ENCODE measurements at regions not wholly inside any gene's neighbourhood (a gene's known extent, or its start where the extent isn't known, plus 50 kb on each side); places are given as distances from the start of the nearest gene placed in this dataset.

- H3K27me3 ChIP-seq, result no peaks in the 10 kb centered on the region
- no peaks in the 10 kb centered on the region for H4K20me1 ChIP-seq
- no peak overlapping the region for H3K27ac ChIP-seq
- H3K9ac ChIP-seq, result no peak overlapping the region
- no peaks in the 10 kb centered on the region for H3K9me3 ChIP-seq (replicated peaks in 1 of 11)
- H3K4me3 ChIP-seq, result no peak overlapping the region
- H3K4me2 ChIP-seq, result no peak overlapping the region
- H3K36me3 ChIP-seq, result no peaks in the 10 kb centered on the region
- H3K4me1 ChIP-seq, result peaks cover 0 to 11% (median 0%) of the 10 kb centered on the region in 10 experiments; a peak in 1 of 20 replicates
- no peak for TF ChIP-seq Cebpa-rat (IDR thresholded peaks at IDR 0.05)
Observed at GRCh38 chr12:90611048-90611447, 343.9 kb downstream of the CCER1 start.

GRCh38 chr12:90593596-90594295, 361.2 kb downstream of the CCER1 start:
- H3K9ac ChIP-seq, result no peak overlapping the region
- H3K4me3 ChIP-seq, result no peak overlapping the region
- H4K20me1 ChIP-seq, result no peaks in the 10 kb centered on the region
- no peaks in the 10 kb centered on the region for H3K27me3 ChIP-seq
- H3K9me3 ChIP-seq (replicated peaks in 1 of 11), result no peaks in the 10 kb centered on the region
- no peak overlapping the region for H3K27ac ChIP-seq
- H3K4me2 ChIP-seq, result no peak overlapping the region
- no peak for TF ChIP-seq Cebpa-rat (IDR thresholded peaks at IDR 0.05)
- no peaks in the 10 kb centered on the region for H3K4me1 ChIP-seq
- H3K36me3 ChIP-seq, result no peaks in the 10 kb centered on the region

- Histone ChIP-seq H3K9ac (no peak overlapping the region), H3K27ac (no peak overlapping the region), H3K4me2 (no peak overlapping the region), H4K20me1 (no peaks in the 10 kb centered on the region), H3K4me1 (no peaks in the 10 kb centered on the region), H3K9me3 (replicated peaks in 1 of 11) (no peaks in the 10 kb centered on the region), H3K36me3 (no peaks in the 10 kb centered on the region), H3K4me3 (no peak overlapping the region), H3K27me3 (no peaks in the 10 kb centered on the region)
- no peak for TF ChIP-seq Cebpa-rat (IDR thresholded peaks at IDR 0.05)
Observed at GRCh38 chr12:90589956-90590355, 365.0 kb downstream of the CCER1 start.

GRCh38 chr12:90585640-90586304, 369.2 kb downstream of the CCER1 start:
- no peaks in the 10 kb centered on the region for H3K4me1 ChIP-seq
- H3K27ac ChIP-seq, result no peak overlapping the region
- no peak overlapping the region for H3K4me2 ChIP-seq
- no peaks in the 10 kb centered on the region for H3K9me3 ChIP-seq (replicated peaks in 1 of 11)
- H4K20me1 ChIP-seq, result no peaks in the 10 kb centered on the region
- H3K27me3 ChIP-seq, result no peaks in the 10 kb centered on the region
- no peak overlapping the region for H3K4me3 ChIP-seq
- H3K36me3 ChIP-seq, result no peaks in the 10 kb centered on the region
- TF ChIP-seq Cebpa-rat (IDR thresholded peaks at IDR 0.05), result no peak
- H3K9ac ChIP-seq, result no peak overlapping the region

GRCh38 chr12:90576707-90577106, 378.3 kb downstream of the CCER1 start:
- H3K9ac ChIP-seq, result no peak overlapping the region
- no peak overlapping the region for H3K4me3 ChIP-seq
- H3K4me2 ChIP-seq, result no peak overlapping the region
- no peaks in the 10 kb centered on the region for H3K27me3 ChIP-seq
- H3K36me3 ChIP-seq, result no peaks in the 10 kb centered on the region
- no peaks in the 10 kb centered on the region for H3K4me1 ChIP-seq
- H3K27ac ChIP-seq, result no peak overlapping the region
- TF ChIP-seq Cebpa-rat (IDR thresholded peaks at IDR 0.05), result no peak
- H4K20me1 ChIP-seq, result no peaks in the 10 kb centered on the region
- peaks cover 0 to 8% (median 0%) of the 10 kb centered on the region in 11 experiments; a peak in 6 of 22 replicates for H3K9me3 ChIP-seq (replicated peaks in 1 of 11)

GRCh38 chr12:90575995-90576394, 379.0 kb downstream of the CCER1 start:
- Histone ChIP-seq H3K4me2 (no peak overlapping the region), H4K20me1 (no peaks in the 10 kb centered on the region), H3K27me3 (no peaks in the 10 kb centered on the region), H3K9ac (no peak overlapping the region), H3K9me3 (replicated peaks in 1 of 11) (peaks cover 0 to 8% (median 0%) of the 10 kb centered on the region in 11 experiments; a peak in 6 of 22 replicates), H3K36me3 (no peaks in the 10 kb centered on the region), H3K4me3 (no peak overlapping the region), H3K27ac (no peak overlapping the region), H3K4me1 (no peaks in the 10 kb centered on the region)
- TF ChIP-seq Cebpa-rat (IDR thresholded peaks at IDR 0.05), result no peak

GRCh38 chr12:90574676-90575075, 380.3 kb downstream of the CCER1 start:
- Histone ChIP-seq H3K27ac (no peak overlapping the region), H3K9me3 (replicated peaks in 1 of 11) (peaks cover 0 to 8% (median 0%) of the 10 kb centered on the region in 11 experiments; a peak in 6 of 22 replicates), H3K4me1 (no peaks in the 10 kb centered on the region), H4K20me1 (no peaks in the 10 kb centered on the region), H3K9ac (no peak overlapping the region), H3K27me3 (no peaks in the 10 kb centered on the region), H3K36me3 (no peaks in the 10 kb centered on the region), H3K4me3 (no peak overlapping the region), H3K4me2 (no peak overlapping the region)
- no peak for TF ChIP-seq Cebpa-rat (IDR thresholded peaks at IDR 0.05)

- Histone ChIP-seq H3K9me3 (replicated peaks in 1 of 11) (peaks cover 0 to 3% (median 0%) of the 10 kb centered on the region in 11 experiments; a peak in 4 of 22 replicates), H3K27ac (no peak overlapping the region), H3K9ac (no peak overlapping the region), H3K27me3 (no peaks in the 10 kb centered on the region), H3K4me1 (no peaks in the 10 kb centered on the region), H3K4me3 (no peak overlapping the region; a peak in 1 of 20 replicates), H3K4me2 (no peak overlapping the region), H3K36me3 (no peaks in the 10 kb centered on the region), H4K20me1 (no peaks in the 10 kb centered on the region)
- no peak for TF ChIP-seq Cebpa-rat (IDR thresholded peaks at IDR 0.05)
Observed at GRCh38 chr12:90572778-90573177, 382.2 kb downstream of the CCER1 start.

- no peaks in the 10 kb centered on the region for H3K4me1 ChIP-seq
- H3K36me3 ChIP-seq, result no peaks in the 10 kb centered on the region
- H3K27ac ChIP-seq, result no peak overlapping the region
- H3K4me2 ChIP-seq, result no peak overlapping the region
- H3K27me3 ChIP-seq, result no peaks in the 10 kb centered on the region
- no peak overlapping the region for H3K9ac ChIP-seq
- peaks cover 21 to 26% (median 24%) of the 10 kb centered on the region in 11 experiments for H3K9me3 ChIP-seq (replicated peaks in 1 of 11)
- TF ChIP-seq Cebpa-rat (IDR thresholded peaks at IDR 0.05), result no peak
- no peaks in the 10 kb centered on the region for H4K20me1 ChIP-seq
- H3K4me3 ChIP-seq, result no peak overlapping the region
Observed at GRCh38 chr12:90569685-90570084, 385.3 kb downstream of the CCER1 start.

- no peak overlapping the region for H3K9ac ChIP-seq
- H3K36me3 ChIP-seq, result no peaks in the 10 kb centered on the region
- no peak overlapping the region for H3K4me3 ChIP-seq
- TF ChIP-seq Cebpa-rat (IDR thresholded peaks at IDR 0.05), result no peak
- no peak overlapping the region for H3K27ac ChIP-seq
- no peak overlapping the region for H3K4me2 ChIP-seq
- no peaks in the 10 kb centered on the region for H3K4me1 ChIP-seq
- peaks cover 21 to 26% (median 24%) of the 10 kb centered on the region in 11 experiments for H3K9me3 ChIP-seq (replicated peaks in 1 of 11)
- no peaks in the 10 kb centered on the region for H4K20me1 ChIP-seq
- no peaks in the 10 kb centered on the region for H3K27me3 ChIP-seq
Observed at GRCh38 chr12:90562671-90563070, 392.3 kb downstream of the CCER1 start.

Measured in BLaER1 treated with 17β-estradiol and CSF1 and Interleukin-3, amounts not matched to agents 10 nM and 100 nM (cell line).